GM12878 (cell line): ENCODE measurements at regions not wholly inside any gene's neighbourhood (a gene's known extent, or its start where the extent isn't known, plus 50 kb on each side); places are given as distances from the start of the nearest gene placed in this dataset. TPM values are rescaled to one million over a fixed set of nuclear protein-coding genes. Genes with fewer than 3 reads are reported as not detected.

Source experiments
- small RNA-seq: library from RNA; depleted of rRNA; stranded (forward); fragments of <200 nt; gene quantifications from one replicate; pipeline ENCODE3, GENCODE V24; 2014

Small RNA genes lying in the stretch of these regions (small RNA-seq; reads per million reads assigned to genes)
- gene AC126177.5 = not detected
